Heart left ventricle (tissue), 13 donors: ENCODE measurements at regions not wholly inside any gene's neighbourhood (a gene's known extent, or its start where the extent isn't known, plus 50 kb on each side); places are given as distances from the start of the nearest gene placed in this dataset.

Source experiments
- POLR2A ChIP-seq, 2 donors: fragments of 450-650 bp; IDR thresholded peaks; one replicate each; pipeline ENCODE4 v1.6.1; 2017; ENCODE audit warnings: antibody characterized with exemption in 2 of 2, mild to moderate bottlenecking in 2 of 2, moderate library complexity in 2 of 2
- TF ChIP-seq, protein P1 (sequence below), 12 donors: fragments of 200-600 bp; sonication (generic) in 4 of 12; IDR thresholded peaks; one replicate each; pipeline versions ENCODE4 v1.5.0 to v1.8.0; 2018 to 2022; ENCODE audit warnings: antibody characterized with exemption in 12 of 12, mild to moderate bottlenecking in 5 of 12
- donor health status: ischemic (EF 13 %, LVEDD 7.1; RV severe dilation, severe dysfunction).
- donor health status: DM: no; HTN: yes; CAD: no.
- donor health status: DM: no; HTN: no; CAD: no.
- donor health status: ischemic (EF 25% LVEDD 6.9; RV normal size, moderate dysfunction).
- donor health status: ischemic (EF 25% LVEDD 5.7; RV mildly dilated, moderate dysfunction).
- donor health status: ischemic (EF 35%, LVEDD 5.7; RV mildly dilated, moderate dysfunction).
- donor health status: nonischemic (EF 11% LVEDD 7.7; RV severe dilation, severe dysfunction).
- donor health status: DM: yes; HTN: yes; CAD: no.
- donor health status: PGD.
- donor health status: ischemic (EF 29% LVEDD 5.4; RV normal size, mild dysfunction).
- donor health status: nonischemic (EF 23%, LVEDD 6.1; RV moderate dilation, normal function).

DNA sequence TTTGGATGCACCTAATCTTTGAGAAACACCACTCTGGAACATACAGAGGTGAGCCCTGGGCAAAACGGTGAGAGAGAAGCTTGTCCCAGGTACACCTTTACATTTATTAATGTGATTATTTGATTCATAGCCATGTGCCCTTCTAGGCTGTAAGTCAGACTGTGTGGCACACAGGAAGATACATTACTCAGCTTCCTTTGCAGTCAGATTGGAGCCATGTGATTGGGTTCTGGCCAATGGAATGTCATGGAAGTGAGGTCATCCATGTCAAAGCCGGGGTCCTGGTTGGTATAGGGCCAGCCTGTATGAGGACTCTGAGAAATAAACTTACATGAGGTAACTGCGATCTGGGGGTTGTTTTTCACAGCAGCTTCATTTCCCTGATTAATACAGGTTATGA lies 106.8 kb upstream of the CD180 start:
- TF ChIP-seq, protein P1, sequence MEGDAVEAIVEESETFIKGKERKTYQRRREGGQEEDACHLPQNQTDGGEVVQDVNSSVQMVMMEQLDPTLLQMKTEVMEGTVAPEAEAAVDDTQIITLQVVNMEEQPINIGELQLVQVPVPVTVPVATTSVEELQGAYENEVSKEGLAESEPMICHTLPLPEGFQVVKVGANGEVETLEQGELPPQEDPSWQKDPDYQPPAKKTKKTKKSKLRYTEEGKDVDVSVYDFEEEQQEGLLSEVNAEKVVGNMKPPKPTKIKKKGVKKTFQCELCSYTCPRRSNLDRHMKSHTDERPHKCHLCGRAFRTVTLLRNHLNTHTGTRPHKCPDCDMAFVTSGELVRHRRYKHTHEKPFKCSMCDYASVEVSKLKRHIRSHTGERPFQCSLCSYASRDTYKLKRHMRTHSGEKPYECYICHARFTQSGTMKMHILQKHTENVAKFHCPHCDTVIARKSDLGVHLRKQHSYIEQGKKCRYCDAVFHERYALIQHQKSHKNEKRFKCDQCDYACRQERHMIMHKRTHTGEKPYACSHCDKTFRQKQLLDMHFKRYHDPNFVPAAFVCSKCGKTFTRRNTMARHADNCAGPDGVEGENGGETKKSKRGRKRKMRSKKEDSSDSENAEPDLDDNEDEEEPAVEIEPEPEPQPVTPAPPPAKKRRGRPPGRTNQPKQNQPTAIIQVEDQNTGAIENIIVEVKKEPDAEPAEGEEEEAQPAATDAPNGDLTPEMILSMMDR (IDR thresholded peaks at IDR 0.05), result no peak
- TF ChIP-seq POLR2A (IDR thresholded peaks at IDR 0.05), result no peak
